ENCODE measurements at regions not wholly inside any gene's neighbourhood (a gene's known extent, or its start where the extent isn't known, plus 50 kb on each side); places are given as distances from the start of the nearest gene placed in this dataset.

DNA sequence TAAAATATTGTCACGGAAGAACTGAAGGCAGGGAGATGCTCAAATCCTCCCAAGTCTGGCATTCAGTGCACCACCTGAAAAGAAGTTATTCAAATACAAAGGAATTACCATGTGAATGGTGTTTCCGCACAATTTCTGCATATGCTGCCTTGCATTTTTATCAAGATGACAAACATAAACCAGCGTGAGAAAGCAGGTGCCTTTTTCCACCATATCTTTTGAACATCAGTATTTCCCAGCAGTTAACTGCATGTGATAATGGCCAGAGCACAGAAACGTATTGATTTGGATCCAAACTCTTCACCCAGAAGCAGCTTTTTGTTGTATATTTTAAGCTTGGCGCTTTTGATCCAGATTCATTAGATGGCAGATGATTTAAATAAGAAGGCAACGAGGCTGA is 808.0 kb downstream of the TLE1 start:
- Mint-ChIP-seq H3K36me3 (no peaks in the 10 kb centered on the region), H3K4me3 (no peak overlapping the region), H3K4me1 (no peaks in the 10 kb centered on the region), H3K9me3 (peaks cover 14% of the 10 kb centered on the region), H3K27ac (no peak overlapping the region)
- ATAC-seq (no peak), DNase-seq (ENCODE audit: low spot score in 2 of 2) (no peak)

DNA sequence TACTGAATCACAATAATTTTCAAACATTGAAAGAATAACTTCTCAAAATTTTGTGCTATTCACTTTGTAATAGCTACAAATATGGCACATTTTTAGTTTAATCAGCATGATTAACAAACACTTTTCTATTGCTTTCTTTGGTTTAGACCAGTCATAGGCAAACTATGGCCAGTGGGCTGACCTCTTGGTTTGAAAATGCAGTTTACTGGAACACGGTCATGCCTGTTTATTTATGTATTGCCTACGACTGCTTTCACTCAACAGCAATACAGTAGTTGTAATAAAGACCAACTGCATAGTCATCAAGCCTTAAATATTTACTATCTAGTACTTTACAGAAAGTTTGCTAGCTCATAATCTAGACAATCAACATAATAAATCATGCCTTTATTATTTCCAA is 810.8 kb downstream of the TLE1 start:
- H3K9me3 Mint-ChIP-seq = peaks cover 14% of the 10 kb centered on the region
- no peak overlapping the region for H3K27ac Mint-ChIP-seq
- no peaks in the 10 kb centered on the region for H3K36me3 Mint-ChIP-seq
- H3K4me1 Mint-ChIP-seq = no peaks in the 10 kb centered on the region
- no peak for ATAC-seq
- DNase-seq (ENCODE audit: low spot score in 2 of 2) = no peak
- no peak overlapping the region for H3K4me3 Mint-ChIP-seq

DNA sequence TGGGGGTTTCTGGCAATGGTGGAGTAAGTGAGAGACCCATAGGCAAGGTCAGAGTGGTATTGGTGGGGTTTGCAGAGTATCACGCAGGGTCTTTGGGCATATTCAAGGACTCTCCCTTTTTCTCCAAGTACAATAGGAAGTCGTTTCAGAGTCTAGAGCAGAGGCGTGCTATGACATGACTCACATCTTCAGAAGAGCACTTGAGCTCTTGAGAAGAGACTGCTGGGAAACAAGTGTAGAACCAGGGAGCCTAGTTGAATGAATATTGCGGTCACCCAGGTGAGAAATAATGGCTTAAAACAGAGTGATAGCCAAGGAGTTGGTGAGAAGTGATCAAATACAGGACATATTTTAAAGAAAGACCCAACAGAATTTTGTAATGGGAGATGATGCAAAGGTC is 813.4 kb downstream of the TLE1 start:
- Mint-ChIP-seq H3K9me3 (peaks cover 13% of the 10 kb centered on the region), H3K4me1 (no peaks in the 10 kb centered on the region), H3K27ac (no peak overlapping the region), H3K36me3 (no peaks in the 10 kb centered on the region), H3K4me3 (no peak overlapping the region)
- ATAC-seq (no peak), DNase-seq (ENCODE audit: low spot score in 2 of 2) (no peak)

DNA sequence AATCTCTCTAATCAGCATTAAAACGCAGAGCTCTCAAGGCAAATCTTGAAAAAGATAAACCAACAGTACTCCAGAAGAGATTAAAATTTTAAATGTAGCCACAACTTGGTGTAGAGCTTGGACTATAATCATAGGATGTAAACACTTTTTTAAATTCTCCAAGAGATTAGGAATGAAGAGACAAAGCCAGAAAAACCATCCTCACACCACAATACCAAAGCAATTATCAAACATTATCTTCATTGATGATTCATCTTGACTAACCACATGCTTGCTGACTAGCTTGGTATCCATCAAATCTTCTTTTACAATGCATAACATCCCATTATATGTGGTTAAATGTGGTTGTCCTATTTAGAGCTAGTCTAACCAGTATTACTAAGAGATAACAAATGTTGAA is 815.1 kb downstream of the TLE1 start:
- ATAC-seq (no peak), DNase-seq (ENCODE audit: low spot score in 2 of 2) (no peak)
- no peaks in the 10 kb centered on the region for H3K4me1 Mint-ChIP-seq
- no peak overlapping the region for H3K27ac Mint-ChIP-seq
- no peaks in the 10 kb centered on the region for H3K36me3 Mint-ChIP-seq
- H3K4me3 Mint-ChIP-seq = no peak overlapping the region
- peaks cover 13% of the 10 kb centered on the region for H3K9me3 Mint-ChIP-seq

DNA sequence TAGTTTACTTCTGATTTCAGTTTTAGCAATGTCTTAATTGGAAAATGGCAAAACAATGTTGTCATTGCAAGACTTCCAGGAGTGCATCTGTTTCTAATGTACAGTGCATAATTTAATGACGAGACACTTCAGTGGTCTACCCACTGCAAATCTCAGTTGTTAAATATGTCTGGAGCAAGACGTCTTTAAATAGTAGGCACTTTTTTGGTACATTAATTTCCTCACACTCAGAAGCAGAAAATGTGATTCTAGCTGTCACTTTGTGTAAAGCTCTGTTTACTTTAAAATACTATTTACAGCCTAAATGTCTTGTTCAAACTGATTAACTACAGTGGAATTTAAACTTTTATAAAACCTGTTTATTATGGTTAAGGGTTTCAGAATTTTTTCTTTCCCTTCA is 815.5 kb downstream of the TLE1 start:
- Mint-ChIP-seq H3K27ac (no peak overlapping the region), H3K9me3 (peaks cover 13% of the 10 kb centered on the region), H3K4me3 (no peak overlapping the region), H3K4me1 (no peaks in the 10 kb centered on the region), H3K36me3 (no peaks in the 10 kb centered on the region)
- DNase-seq (ENCODE audit: low spot score in 2 of 2) (no peak), ATAC-seq (no peak)

DNA sequence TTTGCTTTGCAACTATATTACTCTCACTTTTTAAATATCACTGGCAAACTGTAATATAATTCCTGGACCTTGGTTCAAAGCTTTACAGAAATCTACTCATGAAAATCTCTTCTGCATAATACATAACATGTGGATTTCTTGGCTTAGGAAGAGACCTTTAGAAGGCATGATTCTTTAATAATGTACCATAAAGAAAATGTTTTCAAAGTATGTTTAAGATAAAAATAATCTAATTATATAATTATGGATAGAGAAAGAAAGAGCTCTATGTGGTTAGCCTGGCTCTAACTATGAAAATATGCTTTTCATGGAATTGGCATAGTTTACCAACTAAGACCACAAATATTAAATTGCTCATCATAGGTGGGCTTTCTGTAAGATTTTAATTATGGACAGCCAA is 817.8 kb downstream of the TLE1 start:
- no peak for DNase-seq (ENCODE audit: low spot score in 2 of 2)
- H3K36me3 Mint-ChIP-seq = no peaks in the 10 kb centered on the region
- H3K4me3 Mint-ChIP-seq = no peak overlapping the region
- no peaks in the 10 kb centered on the region for H3K4me1 Mint-ChIP-seq
- no peak for ATAC-seq
- peaks cover 30% of the 10 kb centered on the region for H3K9me3 Mint-ChIP-seq
- no peak overlapping the region for H3K27ac Mint-ChIP-seq

DNA sequence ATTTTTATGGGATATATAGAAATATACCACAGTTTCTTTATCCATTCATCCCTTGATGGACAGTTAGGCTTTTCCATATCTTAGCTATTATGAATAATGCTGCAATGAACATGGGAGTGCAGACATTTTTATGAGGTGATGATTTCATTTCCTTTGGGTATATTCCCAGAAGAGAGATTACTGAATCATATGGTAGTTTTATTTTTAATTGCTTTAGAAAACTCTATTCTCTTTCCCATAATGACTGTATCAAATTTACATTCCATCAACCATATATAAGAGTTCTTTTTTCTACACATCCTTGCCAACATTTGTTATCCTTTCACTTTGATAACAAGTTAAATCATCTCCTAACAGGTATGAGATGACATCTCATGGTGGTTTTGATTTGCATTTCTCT is 821.6 kb downstream of the TLE1 start:
- no peak for DNase-seq (ENCODE audit: low spot score in 2 of 2)
- Mint-ChIP-seq H3K9me3 (peaks cover 27% of the 10 kb centered on the region), H3K4me3 (no peak overlapping the region), H3K27ac (no peak overlapping the region), H3K4me1 (no peaks in the 10 kb centered on the region), H3K36me3 (no peaks in the 10 kb centered on the region)
- no peak for ATAC-seq

DNA sequence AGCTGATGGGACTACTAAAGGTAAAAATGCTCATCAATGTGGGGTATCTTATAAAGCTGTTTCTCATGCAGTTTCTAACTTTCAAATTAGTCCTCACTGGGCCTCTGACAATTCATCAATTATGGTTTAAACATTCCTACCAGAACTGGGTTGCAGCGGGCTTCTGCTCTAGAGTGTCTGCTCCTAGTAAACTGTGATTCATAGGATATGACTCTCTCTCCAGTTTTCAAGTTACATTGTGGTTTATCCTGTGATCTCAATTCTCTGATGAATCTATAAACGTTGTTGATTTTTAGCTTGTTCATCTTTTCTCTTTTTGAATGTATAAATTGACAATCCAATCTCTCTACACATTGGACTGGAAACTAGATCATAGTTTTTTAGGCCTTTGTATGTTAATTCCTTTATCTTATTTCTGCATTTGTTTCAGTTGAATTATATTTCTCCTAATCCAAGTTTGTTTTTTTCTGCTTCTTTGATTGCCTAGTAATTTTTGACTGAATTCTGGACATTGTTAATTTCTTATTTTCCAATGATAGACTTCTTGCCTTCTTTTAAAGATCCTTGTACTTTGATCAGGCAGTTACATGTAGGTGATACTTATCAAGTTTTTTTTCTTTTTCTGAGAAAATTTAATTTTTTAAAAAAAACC is 822.6 kb downstream of the TLE1 start:
- H3K36me3 Mint-ChIP-seq = no peaks in the 10 kb centered on the region
- ATAC-seq (no peak), DNase-seq (ENCODE audit: low spot score in 2 of 2) (no peak)
- H3K9me3 Mint-ChIP-seq = peaks cover 27% of the 10 kb centered on the region
- H3K27ac Mint-ChIP-seq = no peak overlapping the region
- H3K4me3 Mint-ChIP-seq = no peak overlapping the region
- no peaks in the 10 kb centered on the region for H3K4me1 Mint-ChIP-seq

DNA sequence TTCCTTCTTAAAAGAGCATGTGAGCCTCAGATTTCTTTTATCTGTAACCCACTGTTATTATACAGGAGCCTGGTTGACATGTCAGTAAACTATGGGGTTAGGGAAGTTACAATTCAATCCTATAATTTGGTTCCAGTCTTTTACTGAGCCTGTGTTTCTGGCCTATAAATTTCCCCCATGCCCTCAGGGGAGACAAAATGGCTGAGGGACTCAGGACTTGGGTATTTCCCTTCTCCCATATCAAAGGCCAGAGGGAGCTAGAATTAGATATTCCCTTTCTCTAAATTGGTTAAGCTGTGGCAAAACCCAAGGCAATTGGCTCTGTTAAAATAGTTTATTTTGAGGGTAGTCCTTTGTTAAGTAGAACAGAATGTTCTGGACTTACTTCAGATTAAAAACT is 823.2 kb downstream of the TLE1 start:
- Mint-ChIP-seq H3K9me3 (peaks cover 27% of the 10 kb centered on the region), H3K36me3 (no peaks in the 10 kb centered on the region), H3K27ac (no peak overlapping the region), H3K4me3 (no peak overlapping the region), H3K4me1 (no peaks in the 10 kb centered on the region)
- DNase-seq (ENCODE audit: low spot score in 2 of 2) (no peak), ATAC-seq (no peak)

DNA sequence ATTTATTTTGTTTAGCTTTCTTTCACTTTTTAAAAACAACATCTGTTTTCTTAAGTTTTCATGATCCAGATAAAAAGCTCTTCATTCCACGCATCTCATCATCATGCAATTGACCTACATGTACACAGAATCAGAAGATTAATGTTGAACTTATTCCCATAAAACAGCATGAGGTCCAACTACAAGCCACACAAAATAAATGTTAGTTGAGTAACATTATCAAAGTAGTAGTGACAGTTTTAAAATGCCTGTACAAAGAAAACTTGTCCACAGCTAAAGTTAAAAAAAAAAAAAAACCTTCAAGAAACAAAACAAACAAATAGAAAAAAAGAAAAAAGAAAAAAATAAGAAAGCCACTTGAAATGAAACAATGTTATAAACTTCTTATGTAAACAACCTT is 846.3 kb downstream of the TLE1 start:
- DNase-seq (ENCODE audit: low spot score in 2 of 2) (no peak), ATAC-seq (no peak)
- H3K4me1 Mint-ChIP-seq = no peaks in the 10 kb centered on the region
- H3K27ac Mint-ChIP-seq = no peak overlapping the region
- no peak overlapping the region for H3K4me3 Mint-ChIP-seq
- no peaks in the 10 kb centered on the region for H3K36me3 Mint-ChIP-seq
- peaks cover 10% of the 10 kb centered on the region for H3K9me3 Mint-ChIP-seq

DNA sequence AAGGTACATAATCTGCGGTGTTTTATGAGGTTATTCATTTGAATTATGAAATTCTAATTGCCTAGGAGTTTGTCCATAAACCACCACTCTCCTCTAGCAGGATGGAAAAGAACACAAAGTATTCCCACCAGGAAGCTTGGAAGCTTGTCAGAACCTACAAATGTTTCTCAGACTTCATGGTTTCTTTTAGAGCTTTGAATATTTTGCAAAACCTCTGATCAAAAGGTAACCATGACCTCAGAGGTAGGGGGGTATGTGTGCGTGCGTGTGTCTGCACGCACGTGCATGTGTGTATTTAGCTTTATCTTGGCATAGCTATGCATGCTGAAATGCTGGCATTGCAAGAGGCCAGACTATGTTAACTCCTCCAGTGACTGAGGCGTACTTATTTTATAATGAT is 847.0 kb downstream of the TLE1 start:
- H3K9me3 Mint-ChIP-seq = peaks cover 9% of the 10 kb centered on the region
- H3K36me3 Mint-ChIP-seq = no peaks in the 10 kb centered on the region

DNA sequence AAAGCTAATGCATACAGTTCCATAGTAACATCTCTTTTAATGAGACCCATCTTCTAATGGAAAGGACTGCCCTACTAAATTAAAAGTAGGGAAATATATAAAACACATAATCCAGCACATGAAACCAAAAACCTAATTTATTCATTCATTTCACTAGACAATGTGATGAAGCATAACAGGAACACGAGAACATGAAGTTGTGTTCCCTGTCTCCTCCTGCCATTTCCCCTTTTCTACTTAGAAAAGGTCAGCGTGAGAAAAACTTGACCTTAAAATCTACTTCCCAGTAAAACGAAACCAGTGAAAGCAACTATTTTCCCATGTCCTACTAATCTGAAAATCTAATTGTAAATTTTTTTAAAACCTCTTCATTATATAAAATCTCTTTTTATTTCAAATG is 847.5 kb downstream of the TLE1 start:
- Mint-ChIP-seq H3K36me3 (no peaks in the 10 kb centered on the region), H3K9me3 (peaks cover 8% of the 10 kb centered on the region), H3K4me1 (no peaks in the 10 kb centered on the region), H3K27ac (no peak overlapping the region), H3K4me3 (no peak overlapping the region)
- ATAC-seq (no peak), DNase-seq (ENCODE audit: low spot score in 2 of 2) (no peak)

More for the DNA sequence above, 847.0 kb downstream of the TLE1 start:
- ATAC-seq = no peak
- H3K4me1 Mint-ChIP-seq = no peaks in the 10 kb centered on the region
- DNase-seq (ENCODE audit: low spot score in 2 of 2) = no peak
- no peak overlapping the region for H3K27ac Mint-ChIP-seq
- H3K4me3 Mint-ChIP-seq = no peak overlapping the region

DNA sequence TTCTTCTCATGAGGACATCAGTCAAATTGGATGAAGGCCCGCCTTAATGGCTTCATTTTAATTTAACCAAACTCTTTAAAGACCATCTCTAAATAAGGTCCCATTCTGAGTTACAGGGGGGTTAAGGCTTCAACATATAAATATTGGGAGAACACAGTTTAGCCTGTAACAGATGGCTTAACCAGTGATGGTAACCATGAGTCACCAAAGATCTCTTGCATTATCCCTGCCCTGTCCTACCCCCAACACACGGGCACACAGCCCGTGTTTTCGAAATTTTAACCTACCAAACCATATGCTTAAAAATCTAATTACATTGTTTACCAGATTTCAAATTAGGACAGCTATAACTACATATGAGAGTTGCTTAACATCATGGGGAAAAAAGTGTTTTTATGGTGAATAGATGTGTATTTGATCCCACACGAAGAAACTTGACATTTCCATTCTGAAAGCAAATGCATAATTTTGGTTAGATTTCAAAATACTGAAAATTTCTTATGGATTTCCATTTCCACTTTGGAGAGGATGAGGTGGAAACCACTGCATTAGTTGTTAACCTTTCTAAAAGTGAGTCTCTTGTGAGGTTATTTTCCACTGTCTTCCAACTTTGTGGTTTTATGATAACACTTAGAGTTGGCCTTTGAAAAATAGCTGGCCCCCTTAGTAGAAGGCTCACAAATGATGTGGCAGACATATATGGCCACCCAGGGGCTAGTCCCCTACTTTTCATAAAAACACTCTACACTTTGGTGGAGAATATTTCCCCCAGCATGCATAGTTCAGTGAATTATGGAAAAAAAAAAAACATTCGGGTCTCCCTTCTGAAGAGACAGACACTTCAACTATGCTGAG is 849.3 kb downstream of the TLE1 start:
- no peak overlapping the region for H3K4me3 Mint-ChIP-seq
- peaks cover 5% of the 10 kb centered on the region for H3K9me3 Mint-ChIP-seq
- no peaks in the 10 kb centered on the region for H3K36me3 Mint-ChIP-seq
- no peaks in the 10 kb centered on the region for H3K4me1 Mint-ChIP-seq
- H3K27ac Mint-ChIP-seq = no peak overlapping the region
- DNase-seq (ENCODE audit: low spot score in 2 of 2) (no peak), ATAC-seq (no peak)

DNA sequence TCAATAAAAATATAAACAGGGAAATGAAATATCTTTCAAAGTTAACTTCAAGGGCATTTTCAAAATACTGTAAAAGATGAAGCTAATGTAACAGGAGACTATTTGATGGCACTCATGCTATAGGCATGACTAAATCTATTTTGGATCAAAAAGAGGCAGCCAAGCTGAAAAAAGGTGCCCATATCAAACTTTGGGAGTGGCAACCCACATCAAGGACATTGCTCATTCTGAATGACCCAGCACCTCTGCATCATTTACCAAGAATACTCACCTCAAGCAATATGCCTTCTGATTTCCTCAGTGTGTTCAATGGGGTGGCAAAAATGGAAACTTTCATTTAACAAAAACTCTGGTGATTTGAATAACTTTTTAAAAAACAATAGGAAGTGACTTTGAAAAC is 853.3 kb downstream of the TLE1 start:
- H3K4me1 Mint-ChIP-seq = no peaks in the 10 kb centered on the region
- H3K9me3 Mint-ChIP-seq = peaks cover 13% of the 10 kb centered on the region
- no peaks in the 10 kb centered on the region for H3K36me3 Mint-ChIP-seq
- H3K4me3 Mint-ChIP-seq = no peak overlapping the region
- no peak overlapping the region for H3K27ac Mint-ChIP-seq
- DNase-seq (ENCODE audit: low spot score in 2 of 2) (no peak), ATAC-seq (no peak)

DNA sequence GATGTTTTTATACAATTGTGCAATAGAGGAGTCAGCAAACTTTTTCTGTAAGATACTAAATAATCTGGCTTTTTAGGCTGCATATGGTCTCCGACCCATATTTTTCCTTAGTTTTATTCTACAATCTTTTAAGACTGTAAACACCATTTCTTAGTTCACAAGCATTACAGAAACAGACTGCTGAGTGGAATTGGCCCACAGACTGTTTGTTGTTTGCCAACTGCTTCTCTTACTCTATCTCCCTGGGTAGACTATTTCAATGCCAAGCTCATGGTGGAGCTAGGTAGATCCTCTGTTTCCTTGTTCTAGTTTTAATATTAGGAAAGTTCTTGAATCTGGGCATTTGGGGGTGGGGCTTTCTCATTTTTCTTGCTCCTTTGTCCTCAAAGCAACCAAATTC is 857.6 kb downstream of the TLE1 start:
- H3K9me3 Mint-ChIP-seq = peaks cover 20% of the 10 kb centered on the region
- no peak overlapping the region for H3K27ac Mint-ChIP-seq
- ATAC-seq = no peak
- H3K4me1 Mint-ChIP-seq = no peaks in the 10 kb centered on the region
- H3K4me3 Mint-ChIP-seq = no peak overlapping the region
- no peaks in the 10 kb centered on the region for H3K36me3 Mint-ChIP-seq
- no peak for DNase-seq (ENCODE audit: low spot score in 2 of 2)

DNA sequence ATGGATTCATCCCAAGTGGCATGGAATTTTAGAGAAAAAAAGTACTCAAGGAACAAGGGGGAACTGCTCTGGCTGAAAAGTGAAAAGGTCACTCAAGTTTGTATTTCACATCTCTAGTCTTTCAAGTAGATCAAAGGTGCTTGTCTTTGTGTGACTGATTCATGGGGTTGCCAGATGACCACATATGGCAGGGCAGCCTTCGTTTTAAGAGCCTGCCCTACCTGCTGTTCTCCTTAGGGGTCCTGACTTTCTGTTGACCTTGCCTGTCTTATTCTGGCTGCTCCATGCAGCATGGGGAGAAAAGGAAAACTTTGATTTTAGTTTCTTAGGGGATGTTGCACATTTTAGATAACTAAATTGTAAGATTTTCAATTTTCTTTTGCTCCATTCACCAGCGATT is 877.7 kb downstream of the TLE1 start:
- Mint-ChIP-seq H3K9me3 (peaks cover 7% of the 10 kb centered on the region), H3K4me1 (no peaks in the 10 kb centered on the region), H3K27ac (no peak overlapping the region), H3K36me3 (no peaks in the 10 kb centered on the region), H3K4me3 (no peak overlapping the region)
- DNase-seq (ENCODE audit: low spot score in 2 of 2) (no peak), ATAC-seq (no peak)

Measured in stimulated activated effector memory CD8-positive, alpha-beta T cell treated with anti-CD3 and anti-CD28 coated beads, Interleukin-12 subunit alpha, Interleukin-12 subunit beta, amount 100 ng/mL, for 72 hours (primary cell).